Motor neuron (in vitro differentiated cells): ENCODE measurements at regions not wholly inside any gene's neighbourhood (a gene's known extent, or its start where the extent isn't known, plus 50 kb on each side); places are given as distances from the start of the nearest gene placed in this dataset.
A peak's percentile ranks its signal among the peaks of the same experiment; 100 is the strongest.

Experiments
- ATAC-seq, 8 experiments: fragments of 200-7000 bp; cut with Tn5 transposase; replicated peaks in 6 of 8; 2 replicates each; pipeline ENCODE4 v1.8.0; 2021; ENCODE audit warnings: mild to moderate bottlenecking in 8 of 8, moderate library complexity in 8 of 8
- H3K27ac ChIP-seq, 2 donors: fragments of 250-450 bp; sonication (Bioruptor Pico); 2 replicates each; pipeline ENCODE4 v1.9.0; 2021; ENCODE audit warnings: antibody characterized with exemption in 2 of 2, mild to moderate bottlenecking in 2 of 2, moderate library complexity in 1 of 2
- H3K4me1 ChIP-seq, 2 donors: fragments of 250-450 bp; sonication (Bioruptor Pico); replicated peaks in 1 of 2; 2 replicates each; pipeline ENCODE4 v1.6.1; 2021; ENCODE audit warnings: antibody characterized with exemption in 2 of 2, mild to moderate bottlenecking in 2 of 2, moderate library complexity in 1 of 2
- H3K4me3 ChIP-seq, 5 donors: fragments of 250-450 bp; sonication (Bioruptor Pico); 2 replicates each; pipeline ENCODE4 v1.9.0; 2021; ENCODE audit warnings: antibody characterized with exemption in 5 of 5, mild to moderate bottlenecking in 5 of 5, moderate library complexity in 4 of 5
- WGBS, 10 experiments: fragments of 450-650 bp; shearing (Covaris generic); methylation state at CpG; one replicate each; pipeline ENCODE4 v1.0.0; 2022; 5-methylcytosine and 5-hydroxymethylcytosine counted together
- in situ Hi-C, 9 experiments: fragments of 400-800 bp; cut with MboI; loops; one replicate each; pipeline ENCODE4 v1.15.0; 2021; ENCODE audit warnings: low sequenced_read_pairs in 9 of 9, low pct_unique_long_range_greater_than_20kb in 2 of 9; ENCODE audit not compliant: unreplicated experiment in 9 of 9

DNA sequence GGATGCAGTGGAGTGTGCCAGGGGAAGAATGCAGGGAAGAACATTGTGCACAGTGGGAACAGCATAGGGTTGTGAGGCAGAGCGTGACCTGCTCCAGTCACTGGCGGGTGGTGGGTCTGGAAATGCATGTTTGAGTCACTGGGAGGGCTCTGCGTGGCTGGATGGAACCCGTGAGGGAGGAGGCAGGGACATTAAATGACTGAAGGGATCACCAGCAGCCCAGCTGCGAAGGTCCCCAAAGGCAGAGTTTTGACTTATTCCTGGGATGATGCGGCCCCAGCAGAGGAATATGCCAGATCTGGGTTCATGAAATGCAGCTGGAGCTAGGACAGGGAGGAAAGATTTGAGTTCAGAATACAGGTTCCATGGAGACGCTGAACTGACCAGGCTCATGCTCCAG, 104.0 kb upstream of the FGF3 start:
- WGBS, 10 experiments: 33 to 100% (median 75%) methylated on average over 1 to 6 of the region's 7 CpGs; no CpG with 5 or more reads in 1 of the 10 experiments
- Histone ChIP-seq H3K27ac (no peak overlapping the region), H3K4me3 (no peak overlapping the region), H3K4me1 (peaks cover 4 to 14% of the 10 kb centered on the region in 2 donors)
- no peak for ATAC-seq
- in situ Hi-C loops: loop anchor here in 4 of 9 experiments (10.0 to 25.0 kb wide), 2 partner anchors 264 to 272 kb away; no protein-coding TSS in a partner anchor

- whole genome bisulfite sequencing, 10 experiments: 49 to 94% (median 78%) methylated on average over 3 to 7 of the region's 13 CpGs; no CpG with 5 or more reads in 3 of the 10 experiments
Measured at GRCh38 chr11:69923641-69924307, 104.6 kb upstream of the FGF3 start.

GRCh38 chr11:69924308-69925161, 105.3 kb upstream of the FGF3 start:
- Histone ChIP-seq H3K4me1 (peaks cover 0 to 9% of the 10 kb centered on the region in 2 donors), H3K27ac (no peak overlapping the region), H3K4me3 (no peak overlapping the region)
- no peak for ATAC-seq
- 17 to 100% (median 60%) methylated on average over 1 to 2 of the region's 2 CpGs; no CpG with 5 or more reads in 5 of the 10 experiments for WGBS, 10 experiments
- in situ Hi-C loops: loop anchor here in 4 of 9 experiments (10.0 to 25.0 kb wide), 2 partner anchors 263 to 270 kb away; no protein-coding TSS in a partner anchor

More at GRCh38 chr11:69923641-69924307, 104.6 kb upstream of the FGF3 start:
- Histone ChIP-seq H3K4me3 (no peak overlapping the region), H3K27ac (no peak overlapping the region), H3K4me1 (peaks cover 2 to 11% of the 10 kb centered on the region in 2 donors)
- no peak for ATAC-seq
- in situ Hi-C loops: loop anchor here in 4 of 9 experiments (10.0 to 25.0 kb wide), 2 partner anchors 264 to 271 kb away; no protein-coding TSS in a partner anchor

GRCh38 chr11:69925366-69926196, 106.4 kb upstream of the FGF3 start:
- peaks cover 0 to 9% of the 10 kb centered on the region in 2 donors for H3K4me1 ChIP-seq
- no peak overlapping the region for H3K27ac ChIP-seq
- 0 to 91% (median 34%) methylated on average over 1 to 17 of the region's 22 CpGs; no CpG with 5 or more reads in 3 of the 10 experiments for WGBS, 10 experiments
- no peak overlapping the region for H3K4me3 ChIP-seq
- ATAC-seq: peak in 1 of 8 experiments; percentile 31
- in situ Hi-C loops: loop anchor here in 2 of 9 experiments (10.0 kb wide), 1 partner anchor 269 kb away; no protein-coding TSS in a partner anchor

- in situ Hi-C loops: loop anchor here in 2 of 9 experiments (10.0 kb wide), 1 partner anchor 268 kb away; no protein-coding TSS in a partner anchor
- 5 to 86% (median 78%) methylated on average over 2 to 8 of the region's 15 CpGs; no CpG with 5 or more reads in 3 of the 10 experiments for WGBS, 10 experiments
- Histone ChIP-seq H3K4me3 (no peak overlapping the region), H3K27ac (no peak overlapping the region), H3K4me1 (peaks cover 0 to 9% of the 10 kb centered on the region in 2 donors)
- no peak for ATAC-seq
Measured at GRCh38 chr11:69926376-69927050, 107.3 kb upstream of the FGF3 start.

DNA sequence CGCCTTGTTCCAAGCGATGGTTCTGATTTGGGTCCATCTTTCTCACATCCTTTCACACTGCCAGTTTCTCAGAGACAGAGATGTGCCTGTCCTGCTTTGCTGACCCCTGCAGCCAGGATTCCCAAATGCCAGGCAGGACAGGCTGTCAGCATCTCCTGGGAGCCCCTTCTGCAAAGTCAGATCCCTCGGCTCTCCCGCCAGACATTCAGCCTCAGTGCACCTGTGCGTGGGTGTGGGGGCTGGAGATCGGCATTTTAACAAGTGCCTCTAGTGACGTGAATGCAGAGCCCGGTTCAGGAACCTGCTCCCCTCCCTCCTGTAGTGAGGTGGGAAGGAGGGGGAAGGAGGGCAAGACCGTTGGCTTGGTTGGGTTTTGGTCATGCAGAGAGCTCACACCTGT, 108.9 kb upstream of the FGF3 start:
- Histone ChIP-seq H3K4me1 (peaks cover 0 to 9% of the 10 kb centered on the region in 2 donors), H3K27ac (no peak overlapping the region), H3K4me3 (no peak overlapping the region)
- no peak for ATAC-seq
- in situ Hi-C loops: loop anchor here in 2 of 9 experiments (10.0 kb wide), 1 partner anchor 267 kb away; no protein-coding TSS in a partner anchor
- 20 to 90% (median 62%) methylated on average over 1 to 6 of the region's 9 CpGs; no CpG with 5 or more reads in 6 of the 10 experiments for WGBS, 10 experiments

GRCh38 chr11:69928975-69929374, 109.8 kb upstream of the FGF3 start:
- Histone ChIP-seq H3K27ac (no peak overlapping the region), H3K4me1 (peaks cover 0 to 9% of the 10 kb centered on the region in 2 donors), H3K4me3 (no peak overlapping the region)
- in situ Hi-C loops: loop anchor here in 2 of 9 experiments (10.0 kb wide), 1 partner anchor 266 kb away; no protein-coding TSS in a partner anchor
- WGBS, 10 experiments: 60 to 100% (median 85%) methylated on average over 1 to 3 of the region's 3 CpGs; no CpG with 5 or more reads in 4 of the 10 experiments
- peak in 5 of 8 experiments; percentile 69 to 93 (median 82) for ATAC-seq

GRCh38 chr11:69930081-69931059, 111.2 kb upstream of the FGF3 start:
- peaks cover 0 to 9% of the 10 kb centered on the region in 2 donors for H3K4me1 ChIP-seq
- in situ Hi-C loops: no loop called here
- 44 to 100% (median 100%) methylated on average over 1 to 3 of the region's 20 CpGs; no CpG with 5 or more reads in 6 of the 10 experiments for WGBS, 10 experiments
- ATAC-seq: no peak
- no peak overlapping the region for H3K4me3 ChIP-seq
- H3K27ac ChIP-seq: no peak overlapping the region

DNA sequence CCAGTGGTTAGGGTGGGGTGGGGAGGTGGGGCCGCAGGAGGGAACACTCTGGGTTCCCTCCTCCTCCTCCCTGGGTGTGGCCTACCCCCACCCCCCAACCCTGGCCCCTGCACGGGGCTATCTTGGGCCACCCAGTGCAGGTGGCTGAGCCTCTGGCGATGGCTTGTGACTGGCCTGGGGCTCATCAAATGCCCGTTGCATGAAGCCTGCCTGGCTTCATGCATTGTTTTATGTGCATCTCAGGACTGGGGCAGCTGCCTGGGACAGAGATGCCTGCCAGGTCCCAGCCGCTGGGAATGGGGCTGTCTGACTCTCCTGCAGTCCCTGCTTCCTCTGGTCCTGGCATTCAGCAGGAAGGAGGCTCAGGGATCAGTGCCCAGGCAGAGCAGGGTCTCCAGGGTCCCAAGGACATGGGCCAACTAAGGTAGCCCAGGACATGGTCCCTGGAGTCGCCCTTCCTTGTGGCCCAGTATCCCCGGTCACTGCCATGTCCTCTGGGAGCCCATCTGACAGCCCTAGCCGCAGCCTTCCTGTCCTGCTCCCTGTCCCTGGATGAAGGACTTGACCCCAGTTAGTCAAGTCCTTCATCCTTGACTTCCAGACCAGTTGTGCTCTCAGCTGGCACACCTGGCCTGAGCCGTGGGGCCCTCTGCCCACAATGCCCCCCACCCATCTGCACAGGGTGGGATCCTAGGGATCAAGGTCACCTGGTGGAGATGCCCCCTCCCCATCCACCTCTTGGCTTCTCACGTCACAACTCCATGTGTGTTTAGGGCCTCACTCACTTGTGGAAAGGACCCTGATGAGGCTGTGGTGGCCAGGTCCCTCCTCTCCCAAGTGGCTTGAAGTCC, 112.1 kb upstream of the FGF3 start:
- in situ Hi-C loops: no loop called here
- peaks cover 0 to 5% of the 10 kb centered on the region in 2 donors for H3K4me1 ChIP-seq
- 60 to 100% (median 84%) methylated on average over 1 to 3 of the region's 10 CpGs; no CpG with 5 or more reads in 6 of the 10 experiments for WGBS, 10 experiments
- no peak overlapping the region for H3K4me3 ChIP-seq
- H3K27ac ChIP-seq: no peak overlapping the region
- no peak for ATAC-seq
